ENCODE measurements at regions not wholly inside any gene's neighbourhood (a gene's known extent, or its start where the extent isn't known, plus 50 kb on each side); places are given as distances from the start of the nearest gene placed in this dataset.
"Not testable (repeated sequence)": the region's sequence is repeated elsewhere in the genome, so short reads cannot be mapped to it uniquely, and the experiment has no call there.

GRCh38 chr4:188735082-188735481, 595.8 kb downstream of the TRIML1 start:
- Histone ChIP-seq H3K4me1 (ENCODE audit: low read depth, poor library complexity, severe bottlenecking) (no peaks in the 10 kb centered on the region), H3K9ac (no peak overlapping the region), H3K4me2 (no peak overlapping the region), H3K79me2 (ENCODE audit: insufficient read depth, low read depth) (no peaks in the 10 kb centered on the region), H3K27me3 (ENCODE audit: insufficient read depth, low read depth) (no peaks in the 10 kb centered on the region), H3K27ac (no peak overlapping the region), H4K20me1 (ENCODE audit: insufficient read depth) (no peaks in the 10 kb centered on the region), H3K4me3 (IDR thresholded peaks at IDR 0.05; ENCODE audit: insufficient read depth, low read depth, low read length) (no peak overlapping the region), H2AFZ (ENCODE audit: low read depth) (no peak overlapping the region), H3K36me3 (ENCODE audit: insufficient read depth) (no peaks in the 10 kb centered on the region; the same call in 1 of the 2 replicates)
- TF ChIP-seq CTCF (conservative IDR thresholded peaks at IDR 0.05; ENCODE audit: low read depth, low read length), result no peak

GRCh38 chr4:188737251-188738002, 598.2 kb downstream of the TRIML1 start:
- Histone ChIP-seq H3K4me2 (no peak overlapping the region), H3K9ac (no peak overlapping the region), H3K27me3 (ENCODE audit: insufficient read depth, low read depth) (no peaks in the 10 kb centered on the region), H3K4me1 (ENCODE audit: low read depth, poor library complexity, severe bottlenecking) (no peaks in the 10 kb centered on the region), H3K79me2 (ENCODE audit: insufficient read depth, low read depth) (no peaks in the 10 kb centered on the region), H3K36me3 (ENCODE audit: insufficient read depth) (no peaks in the 10 kb centered on the region; the same call in 1 of the 2 replicates), H4K20me1 (ENCODE audit: insufficient read depth) (no peaks in the 10 kb centered on the region), H2AFZ (ENCODE audit: low read depth) (no peak overlapping the region), H3K27ac (no peak overlapping the region), H3K4me3 (IDR thresholded peaks at IDR 0.05; ENCODE audit: insufficient read depth, low read depth, low read length) (no peak overlapping the region)
- no peak for TF ChIP-seq CTCF (conservative IDR thresholded peaks at IDR 0.05; ENCODE audit: low read depth, low read length)

GRCh38 chr4:188738290-188738689, 599.0 kb downstream of the TRIML1 start:
- H4K20me1 ChIP-seq (ENCODE audit: insufficient read depth); H3K27ac ChIP-seq; H3K4me1 ChIP-seq (ENCODE audit: low read depth, poor library complexity, severe bottlenecking); H3K27me3 ChIP-seq (ENCODE audit: insufficient read depth, low read depth); H3K4me3 ChIP-seq (IDR thresholded peaks at IDR 0.05; ENCODE audit: insufficient read depth, low read depth, low read length); H3K36me3 ChIP-seq (ENCODE audit: insufficient read depth); H3K79me2 ChIP-seq (ENCODE audit: insufficient read depth, low read depth); H3K9ac ChIP-seq; H2AFZ ChIP-seq (ENCODE audit: low read depth); H3K4me2 ChIP-seq: not testable (repeated sequence)

DNA sequence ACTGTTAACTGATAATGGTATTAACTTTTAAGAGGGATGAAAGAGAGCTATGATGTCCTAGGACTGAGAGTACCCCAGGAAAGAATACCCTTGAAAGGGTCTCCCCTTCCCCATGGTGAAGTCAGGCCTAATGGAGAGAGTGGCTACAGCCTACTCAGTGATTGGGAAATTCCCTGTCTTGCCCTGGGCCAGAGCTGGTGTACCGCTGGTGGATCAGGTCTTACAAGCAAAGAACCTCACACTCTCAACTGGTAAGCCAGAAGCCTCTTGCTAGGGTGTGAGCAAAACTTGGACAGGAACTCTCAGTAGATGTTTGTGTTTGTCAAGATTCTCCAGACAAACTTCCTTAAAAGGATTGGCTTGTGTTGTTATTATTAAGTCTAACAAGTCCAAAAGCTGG, 600.9 kb downstream of the TRIML1 start:
- H3K27ac ChIP-seq, result not testable (repeated sequence)

DNA sequence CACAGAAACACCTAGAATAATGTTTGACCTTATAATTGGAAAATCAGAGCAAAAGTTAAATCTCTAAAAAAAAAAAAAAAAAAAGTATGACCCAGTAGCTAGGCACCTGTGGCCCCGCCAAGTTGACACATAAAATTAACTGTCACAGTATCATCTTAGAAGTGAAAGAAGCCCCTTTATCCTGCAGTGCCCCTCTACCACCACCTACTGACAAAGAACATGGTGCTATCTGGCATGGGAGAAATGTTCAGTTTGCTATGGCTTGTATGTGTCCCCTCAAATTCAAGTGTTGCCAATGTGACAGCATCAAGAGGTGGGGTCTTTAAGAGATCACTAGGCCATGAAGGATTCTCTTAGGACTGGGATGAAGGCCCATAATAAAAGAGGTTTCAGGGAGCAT, 601.5 kb downstream of the TRIML1 start:
- not testable (repeated sequence) for H3K27me3 ChIP-seq (ENCODE audit: insufficient read depth, low read depth); H4K20me1 ChIP-seq (ENCODE audit: insufficient read depth); H3K4me1 ChIP-seq (ENCODE audit: low read depth, poor library complexity, severe bottlenecking); H3K9ac ChIP-seq; H3K79me2 ChIP-seq (ENCODE audit: insufficient read depth, low read depth); H3K36me3 ChIP-seq (ENCODE audit: insufficient read depth); H2AFZ ChIP-seq (ENCODE audit: low read depth); H3K27ac ChIP-seq; H3K4me2 ChIP-seq; H3K4me3 ChIP-seq (IDR thresholded peaks at IDR 0.05; ENCODE audit: insufficient read depth, low read depth, low read length)

More for the DNA sequence above, 600.9 kb downstream of the TRIML1 start:
- not testable (repeated sequence) for H3K79me2 ChIP-seq (ENCODE audit: insufficient read depth, low read depth); H4K20me1 ChIP-seq (ENCODE audit: insufficient read depth); H2AFZ ChIP-seq (ENCODE audit: low read depth); H3K9ac ChIP-seq; H3K4me2 ChIP-seq; H3K27me3 ChIP-seq (ENCODE audit: insufficient read depth, low read depth); H3K4me3 ChIP-seq (IDR thresholded peaks at IDR 0.05; ENCODE audit: insufficient read depth, low read depth, low read length); H3K36me3 ChIP-seq (ENCODE audit: insufficient read depth); H3K4me1 ChIP-seq (ENCODE audit: low read depth, poor library complexity, severe bottlenecking)

DNA sequence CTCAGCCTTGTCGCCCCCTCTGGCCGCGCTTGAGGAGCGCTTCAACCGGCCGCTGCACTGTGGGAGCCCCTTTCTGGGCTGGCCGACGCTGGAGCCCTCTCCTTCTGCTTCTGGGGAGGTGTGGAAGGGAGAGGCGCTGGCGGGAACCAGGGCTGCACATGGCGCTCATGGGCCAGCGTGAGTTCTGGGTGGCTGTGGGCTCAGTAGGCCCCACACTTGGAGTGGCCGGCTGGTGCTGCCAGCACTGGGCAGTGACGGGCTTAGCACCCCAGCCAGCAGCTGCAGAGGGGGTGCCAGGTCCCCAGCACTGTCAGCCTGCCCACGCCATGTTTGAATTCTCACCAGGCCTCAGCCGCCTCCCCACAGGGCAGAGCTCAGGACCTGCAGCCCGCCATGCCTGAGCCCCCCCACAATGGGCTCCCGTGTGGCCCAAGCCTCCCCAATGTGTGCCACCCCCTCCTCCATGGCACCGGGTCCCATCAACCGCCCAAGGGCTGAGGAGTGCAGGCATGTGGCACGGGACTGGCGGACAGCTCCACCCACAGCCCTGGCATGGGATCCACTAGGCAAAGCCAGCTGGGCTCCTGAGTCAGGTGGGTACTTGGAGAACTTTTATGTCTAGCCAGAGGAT, 615.2 kb downstream of the TRIML1 start:
- TF ChIP-seq CTCF (conservative IDR thresholded peaks at IDR 0.05; ENCODE audit: low read depth, low read length), result no peak
- no peaks in the 10 kb centered on the region for H3K79me2 ChIP-seq (ENCODE audit: insufficient read depth, low read depth)
- no peak overlapping the region for H3K4me3 ChIP-seq (IDR thresholded peaks at IDR 0.05; ENCODE audit: insufficient read depth, low read depth, low read length)
- no peaks in the 10 kb centered on the region for H3K4me1 ChIP-seq (ENCODE audit: low read depth, poor library complexity, severe bottlenecking)
- H3K9ac ChIP-seq, result no peak overlapping the region
- no peak overlapping the region for H3K27ac ChIP-seq
- no peak overlapping the region for H3K4me2 ChIP-seq
- H2AFZ ChIP-seq (ENCODE audit: low read depth), result no peak overlapping the region
- H4K20me1 ChIP-seq (ENCODE audit: insufficient read depth), result no peaks in the 10 kb centered on the region
- H3K36me3 ChIP-seq (ENCODE audit: insufficient read depth), result no peaks in the 10 kb centered on the region
- no peaks in the 10 kb centered on the region for H3K27me3 ChIP-seq (ENCODE audit: insufficient read depth, low read depth)
